HG02798 (cell line): ENCODE measurements at regions not wholly inside any gene's neighbourhood (a gene's known extent, or its start where the extent isn't known, plus 50 kb on each side); places are given as distances from the start of the nearest gene placed in this dataset.
"Not testable (repeated sequence)": the region's sequence is repeated elsewhere in the genome, so short reads cannot be mapped to it uniquely, and the experiment has no call there.

Experiments used
- ATAC-seq: cut with Tn5 transposase; IDR thresholded peaks from one replicate; pipeline ENCODE4 v1.9.1; 2021; ENCODE audit warnings: mild to moderate bottlenecking; ENCODE audit not compliant: unreplicated experiment, poor library complexity

DNA sequence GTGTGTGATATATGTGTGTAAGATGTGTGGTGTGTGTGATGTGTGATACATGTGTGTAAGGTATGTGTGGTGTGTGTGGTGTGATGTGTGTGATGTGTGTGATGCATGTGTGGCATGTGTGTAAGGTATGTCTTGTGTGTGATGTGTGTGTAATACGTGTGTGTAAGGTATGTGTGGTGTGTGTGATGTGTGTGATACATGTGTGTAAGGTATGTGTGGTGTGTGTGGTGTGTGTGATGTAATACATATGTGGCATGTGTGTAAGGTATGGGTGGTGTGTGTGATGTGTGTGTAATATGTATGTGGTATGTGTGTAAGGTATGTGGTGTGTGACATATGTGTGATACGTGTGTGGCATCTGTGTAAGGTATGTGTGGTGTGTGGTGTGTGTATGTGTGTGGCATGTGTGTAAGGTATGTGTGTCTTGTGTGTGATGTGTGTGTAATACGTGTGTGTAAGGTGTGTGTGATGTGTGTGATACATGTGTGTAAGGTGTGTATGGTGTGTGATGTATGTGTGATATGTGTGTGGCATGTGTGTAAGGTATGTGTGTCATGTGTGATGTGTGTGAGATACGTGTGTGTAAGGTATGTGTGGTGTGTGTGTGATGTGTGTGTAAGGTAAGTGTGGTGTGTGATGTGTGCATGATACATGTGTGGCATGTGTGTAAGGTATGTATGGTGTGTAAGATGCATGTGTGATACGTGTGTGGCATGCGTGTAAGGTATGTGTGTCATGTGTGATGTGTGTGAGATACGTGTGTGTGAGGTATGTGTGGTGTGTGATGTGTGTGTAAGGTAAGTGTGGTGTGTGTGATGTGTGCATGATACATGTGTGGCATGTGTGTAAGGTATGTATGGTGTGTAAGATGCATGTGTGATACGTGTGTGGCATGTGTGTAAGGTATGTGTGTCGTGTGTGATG is 126.9 kb downstream of the COPS8 start:
- ATAC-seq: not testable (repeated sequence)

- no peak for ATAC-seq
Observed at GRCh38 chr2:237213315-237214022, 127.8 kb downstream of the COPS8 start.

DNA sequence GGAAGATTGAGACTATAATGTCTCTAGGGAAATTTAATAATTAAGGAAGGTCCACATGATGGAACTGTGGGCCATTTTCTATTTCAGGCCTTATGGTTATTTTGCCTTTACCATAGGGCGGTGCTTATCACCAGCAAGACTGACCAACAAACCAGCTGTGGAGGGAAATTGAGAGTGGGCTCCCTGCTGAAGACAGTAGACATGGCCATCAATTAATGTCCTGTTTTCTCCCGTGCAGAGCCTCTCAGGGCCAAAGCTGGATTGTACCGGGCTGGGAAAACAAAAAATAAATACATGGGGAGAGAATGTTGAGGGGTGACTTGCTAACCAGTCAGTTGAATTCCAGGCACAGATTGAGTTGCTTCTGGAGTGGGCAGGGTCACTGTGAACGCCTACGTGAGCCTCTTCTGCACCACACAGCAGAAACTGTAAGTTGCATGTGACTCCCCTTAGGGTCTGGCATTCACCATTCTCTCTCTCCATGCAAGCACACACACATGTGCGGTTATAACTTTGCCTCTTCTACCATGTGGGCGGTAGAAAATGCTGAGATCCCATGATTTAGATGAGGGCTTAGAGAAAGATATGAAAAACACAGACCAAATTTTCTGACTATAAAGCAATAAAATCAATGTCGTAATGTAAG is 128.5 kb downstream of the COPS8 start:
- no peak for ATAC-seq

DNA sequence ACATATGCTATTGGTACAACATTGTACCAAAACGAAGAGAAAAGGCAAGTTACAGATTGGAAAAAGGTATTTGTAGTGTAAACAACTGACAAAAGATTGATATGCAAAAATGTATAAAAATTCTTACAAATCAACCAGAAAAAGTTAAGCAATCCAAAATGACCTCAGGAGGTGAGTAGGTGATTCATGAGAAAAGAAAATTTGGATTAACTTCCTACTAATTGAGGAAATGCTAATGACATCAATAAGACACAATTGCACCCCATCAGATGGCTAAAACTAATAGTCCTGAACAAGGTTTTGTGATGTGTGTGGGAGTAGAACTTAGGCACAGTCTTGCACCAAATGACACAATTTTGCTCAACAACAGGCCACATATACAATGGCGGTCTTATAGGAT is 129.3 kb downstream of the COPS8 start:
- ATAC-seq: no peak

- no peak for ATAC-seq
Observed at GRCh38 chr2:237217995-237218616, 132.4 kb downstream of the COPS8 start.

- no peak for ATAC-seq
Observed at GRCh38 chr2:237218756-237219155, 133.1 kb downstream of the COPS8 start.

DNA sequence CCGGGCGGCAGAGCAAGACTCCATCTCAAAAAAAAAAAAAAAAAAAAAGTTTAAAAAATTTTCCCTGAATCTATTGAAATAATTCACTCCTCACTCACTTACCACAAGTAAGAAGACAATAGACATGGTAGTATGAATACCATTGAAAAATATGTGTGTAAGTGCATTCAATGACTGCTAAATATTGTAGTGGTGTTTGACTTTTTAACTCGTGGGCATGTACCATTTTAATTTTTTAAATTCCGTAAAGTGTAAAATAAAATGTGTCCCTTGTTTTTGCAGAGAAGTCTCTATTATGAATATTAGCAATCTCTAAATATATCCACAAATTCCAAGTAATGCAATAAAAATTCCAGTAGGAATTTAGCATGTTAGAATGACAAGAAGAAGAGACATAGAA is 134.1 kb downstream of the COPS8 start:
- ATAC-seq: no peak

DNA sequence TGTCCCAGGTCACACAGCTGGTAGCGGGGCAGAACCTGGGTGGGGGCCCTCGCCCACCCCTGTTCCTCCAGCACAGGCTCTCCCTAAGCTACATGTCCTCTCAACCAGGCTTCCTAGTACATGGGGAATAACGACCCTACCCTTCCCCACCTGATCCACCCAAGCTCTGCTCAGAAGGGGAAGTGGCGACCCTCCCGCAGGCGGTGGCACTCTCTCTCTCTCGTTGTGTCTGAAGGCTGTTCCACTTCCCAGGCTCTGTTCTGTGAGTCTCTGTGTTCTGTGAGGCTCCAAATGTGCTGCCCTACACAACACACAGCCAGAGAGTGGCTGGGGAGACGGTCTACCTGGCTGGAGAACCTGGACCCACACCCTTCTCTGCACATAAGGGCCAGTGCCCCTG is 135.8 kb downstream of the COPS8 start:
- ATAC-seq: no peak

- ATAC-seq: no peak
Observed at GRCh38 chr2:237222178-237222577, 136.5 kb downstream of the COPS8 start.

GRCh38 chr2:237222601-237223041 is 136.9 kb downstream of the COPS8 start:
- ATAC-seq: no peak

GRCh38 chr2:237223201-237223861 is 137.6 kb downstream of the COPS8 start:
- ATAC-seq: no peak

GRCh38 chr2:237227190-237227589 is 141.5 kb downstream of the COPS8 start:
- ATAC-seq: no peak

DNA sequence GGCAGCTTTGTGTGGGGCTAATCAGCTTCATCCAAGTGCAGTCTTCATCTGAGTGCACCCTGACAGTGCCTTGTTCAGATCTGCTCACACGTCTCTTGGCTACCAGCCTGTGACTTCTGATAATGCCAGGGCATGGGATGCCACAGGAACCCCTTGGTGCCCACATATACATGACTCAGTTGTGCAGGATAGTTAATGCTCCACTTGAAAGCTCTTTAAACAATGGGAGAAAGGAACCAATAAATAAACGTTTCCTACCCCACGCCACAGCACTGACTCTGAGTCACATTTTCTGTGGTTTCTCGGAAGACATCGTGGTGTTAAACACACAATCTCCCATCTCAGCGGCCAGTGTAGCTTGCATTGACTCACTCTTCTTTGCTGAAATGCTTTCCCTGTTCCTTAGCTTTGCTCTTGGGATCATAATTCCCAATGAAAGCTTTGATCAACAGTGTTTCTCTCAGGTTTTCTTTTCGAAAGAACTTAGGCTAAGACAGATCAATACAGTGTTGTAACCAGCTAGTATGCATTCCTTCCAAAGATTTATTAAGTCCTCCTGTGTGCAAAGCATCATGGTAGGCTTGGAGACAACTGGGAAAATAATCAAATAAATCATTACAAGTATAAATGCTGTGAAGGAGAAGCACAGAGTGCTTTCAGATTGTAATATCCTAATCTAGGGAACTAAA is 142.0 kb downstream of the COPS8 start:
- no peak for ATAC-seq

DNA sequence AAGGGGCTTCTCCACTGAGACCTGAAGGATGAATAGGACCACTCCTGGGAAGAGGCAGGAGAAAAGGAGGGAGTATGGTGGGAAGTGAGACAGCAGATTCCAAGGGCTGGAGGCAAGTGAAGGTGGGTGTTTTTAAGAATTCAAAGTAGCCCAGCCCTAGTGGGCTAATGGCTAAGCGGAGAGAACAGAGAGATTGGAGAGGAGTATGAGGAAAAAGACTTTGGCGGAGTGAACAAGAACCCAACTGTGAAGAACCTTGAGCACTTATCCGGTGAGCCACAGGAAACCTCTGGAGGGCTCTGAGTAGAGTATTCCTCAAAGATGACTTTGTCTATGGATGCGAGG is 142.6 kb downstream of the COPS8 start:
- no peak for ATAC-seq

DNA sequence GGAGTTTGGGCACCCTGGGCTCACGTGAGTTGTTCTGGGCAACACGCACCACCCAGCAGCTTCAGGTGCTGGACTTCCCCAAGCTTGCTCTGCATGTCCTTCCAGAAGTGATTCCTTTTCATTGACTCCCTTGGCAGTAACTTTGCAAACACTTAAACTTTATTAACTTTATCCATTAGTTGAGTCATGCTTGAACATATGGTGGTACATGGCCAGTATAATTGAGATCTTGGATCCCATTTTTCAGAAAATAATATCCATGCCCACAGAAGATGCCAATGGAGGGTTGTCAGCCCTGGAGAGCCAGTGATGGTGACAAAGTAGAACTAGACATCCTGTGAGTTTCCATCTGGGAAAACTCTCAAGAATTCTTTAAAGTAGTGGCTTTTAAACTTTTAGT is 144.2 kb downstream of the COPS8 start:
- ATAC-seq: no peak

- no peak for ATAC-seq
Observed at GRCh38 chr2:237230355-237230754, 144.7 kb downstream of the COPS8 start.

DNA sequence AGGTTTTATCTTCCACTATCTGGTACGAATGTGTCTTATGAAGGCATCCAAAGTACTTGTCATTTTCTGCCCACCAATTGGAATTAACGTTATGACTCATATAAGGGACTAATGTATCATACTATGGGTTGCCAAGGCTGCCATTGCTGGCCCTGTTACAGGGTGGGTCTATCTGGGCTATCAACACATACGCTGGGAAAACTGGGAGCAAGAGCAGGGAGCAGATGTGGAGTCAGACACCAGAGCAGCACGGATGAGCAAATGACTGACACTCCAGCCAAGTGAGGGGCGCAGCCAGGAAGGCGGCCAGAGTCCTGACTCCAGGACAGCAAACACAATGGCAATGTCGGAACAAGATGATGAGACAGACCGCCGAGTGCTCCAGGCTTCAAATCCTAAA is 145.9 kb downstream of the COPS8 start:
- ATAC-seq: no peak

DNA sequence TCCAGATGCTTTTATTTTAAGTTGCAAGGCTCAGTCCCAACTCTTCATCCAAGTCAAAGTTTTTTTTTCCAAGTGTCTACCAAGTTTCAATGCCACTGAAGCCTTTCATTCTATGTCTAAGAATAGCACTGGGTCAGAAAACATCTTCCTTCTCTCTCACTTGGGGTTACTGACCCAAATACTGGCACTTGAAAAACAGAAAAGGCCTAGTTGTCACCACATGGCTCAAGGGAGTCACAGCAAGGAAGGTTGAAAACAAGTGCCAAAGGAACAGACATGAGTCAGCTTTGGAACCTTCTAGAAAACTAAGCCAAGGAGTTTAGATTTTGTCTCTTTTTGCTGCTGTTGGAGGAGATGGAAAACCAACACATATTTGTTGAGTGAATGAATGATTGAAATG is 146.5 kb downstream of the COPS8 start:
- ATAC-seq: no peak

- ATAC-seq: no peak
Observed at GRCh38 chr2:237234268-237234667, 148.6 kb downstream of the COPS8 start.
